GM23338 (cell line): ENCODE measurements at regions not wholly inside any gene's neighbourhood (a gene's known extent, or its start where the extent isn't known, plus 50 kb on each side); places are given as distances from the start of the nearest gene placed in this dataset.

ENCODE experiments used
- ATAC-seq: fragments of 200-7000 bp; cut with Tn5 transposase; 3 replicates; pipeline ENCODE4 v1.9.1; 2020
- DNase-seq: peaks from one replicate; pipeline ENCODE4 v3.0.0-alpha.2; 2015; ENCODE audit warnings: low spot score
- H2AFZ ChIP-seq: fragments of 200-600 bp; sonication (generic); 2 replicates; pipeline ENCODE4 v1.8.0; 2016; ENCODE audit warnings: antibody characterized with exemption, mild to moderate bottlenecking, moderate library complexity
- H3F3A ChIP-seq: fragments of 200-600 bp; sonication (generic); replicated peaks from 2 replicates; pipeline ENCODE4 v1.8.0; 2017; ENCODE audit warnings: antibody characterized with exemption, mixed run types, low read depth
- H3K27ac ChIP-seq: fragments of 200-600 bp; sonication (generic); 2 replicates; pipeline ENCODE4 v1.6.1; 2016; ENCODE audit warnings: low read depth
- H3K27me3 ChIP-seq: fragments of 200-600 bp; sonication (generic); 2 replicates; pipeline ENCODE4 v1.8.0; 2016; ENCODE audit warnings: mild to moderate bottlenecking, mixed run types, moderate library complexity; ENCODE audit not compliant: insufficient read depth
- H3K36me3 ChIP-seq: fragments of 200-600 bp; sonication (generic); 2 replicates; pipeline ENCODE4 v1.8.0; 2016; ENCODE audit warnings: mild to moderate bottlenecking; ENCODE audit not compliant: insufficient read depth
- H3K4me1 ChIP-seq: fragments of 200-600 bp; sonication (generic); 2 replicates; pipeline ENCODE4 v1.8.0; 2016; ENCODE audit warnings: mild to moderate bottlenecking, moderate library complexity; ENCODE audit not compliant: insufficient read depth
- H3K4me2 ChIP-seq: fragments of 200-600 bp; sonication (generic); 2 replicates; pipeline ENCODE4 v1.7.1; 2017; ENCODE audit warnings: mixed run types
- H3K4me3 ChIP-seq: fragments of 200-600 bp; sonication (generic); 2 replicates; pipeline ENCODE4 v1.6.1; 2016; ENCODE audit warnings: mixed run types
- H3K79me2 ChIP-seq: fragments of 200-600 bp; sonication (generic); replicated peaks from 2 replicates; pipeline ENCODE4 v1.8.0; 2017; ENCODE audit warnings: mild to moderate bottlenecking; ENCODE audit not compliant: insufficient read depth
- H3K9me2 ChIP-seq: fragments of 200-600 bp; sonication (generic); 2 replicates; pipeline ENCODE4 v1.8.0; 2017; ENCODE audit not compliant: insufficient read depth
- H4K20me1 ChIP-seq: fragments of 200-600 bp; sonication (generic); replicated peaks from 2 replicates; pipeline ENCODE4 v1.8.0; 2017; ENCODE audit warnings: mild to moderate bottlenecking; ENCODE audit not compliant: insufficient read depth
- H3K27ac Mint-ChIP-seq: 2 replicates; pipeline ENCODE4 v1.8.0; 2020; ENCODE audit warnings: inconsistent platforms, mild to moderate bottlenecking, moderate library complexity, mixed read lengths
- H3K27me3 Mint-ChIP-seq: 3 replicates; pipeline ENCODE4 v1.8.0; 2022; ENCODE audit warnings: low read depth, mild to moderate bottlenecking, moderate library complexity, mixed read lengths, inconsistent platforms; ENCODE audit not compliant: insufficient read depth, poor library complexity
- H3K36me3 Mint-ChIP-seq: 3 replicates; pipeline ENCODE4 v1.8.0; 2021; ENCODE audit warnings: low read depth, mild to moderate bottlenecking, inconsistent platforms, moderate library complexity, mixed read lengths
- H3K4me1 Mint-ChIP-seq: 3 replicates; pipeline ENCODE4 v1.8.0; 2020; ENCODE audit warnings: mild to moderate bottlenecking, inconsistent platforms, mixed read lengths
- H3K4me3 Mint-ChIP-seq: 3 replicates; pipeline ENCODE4 v1.8.0; 2021; ENCODE audit warnings: moderate library complexity, mild to moderate bottlenecking, inconsistent platforms, mixed read lengths
- H3K9me3 Mint-ChIP-seq: 3 replicates; pipeline ENCODE4 v1.8.0; 2020; ENCODE audit warnings: moderate library complexity, mild to moderate bottlenecking, inconsistent platforms, mixed read lengths
- CREB1 ChIP-seq: fragments of 250-450 bp; sonication (Bioruptor Pico); IDR thresholded peaks from 2 replicates; pipeline ENCODE4 v1.5.0; 2020; ENCODE audit warnings: low read depth, mild to moderate bottlenecking, moderate library complexity
- CTCF ChIP-seq, 2 experiments: fragments of 200-600 bp in 1 of 2; sonication (generic) in 1 of 2; conservative IDR thresholded peaks; 2 replicates each; pipeline versions ENCODE4 v1.5.1 to v1.6.1; 2016 to 2017; ENCODE audit warnings: antibody characterized with exemption in 2 of 2, low read depth in 2 of 2, mild to moderate bottlenecking in 2 of 2, moderate library complexity in 1 of 2
- EZH2 ChIP-seq: fragments of 200-600 bp; sonication (generic); IDR thresholded peaks from one replicate; pipeline ENCODE4 v1.8.0; 2017; ENCODE audit warnings: antibody characterized with exemption, mild to moderate bottlenecking, low read depth; ENCODE audit not compliant: unreplicated experiment
- EZH2phosphoT487 ChIP-seq: fragments of 200-600 bp; sonication (generic); IDR thresholded peaks from one replicate; pipeline ENCODE4 v1.8.1; 2018; ENCODE audit warnings: antibody characterized with exemption; ENCODE audit not compliant: unreplicated experiment
- JUNB ChIP-seq: IDR thresholded peaks from one replicate; pipeline ENCODE4 v1.6.1; 2016; ENCODE audit warnings: antibody characterized with exemption; ENCODE audit not compliant: unreplicated experiment
- NANOG ChIP-seq: IDR thresholded peaks from 2 replicates; pipeline ENCODE4 v1.6.1; 2016; ENCODE audit warnings: antibody characterized with exemption, borderline replicate concordance
- POLR2AphosphoS5 ChIP-seq: IDR thresholded peaks from 2 replicates; pipeline ENCODE4 v1.6.1; 2016; ENCODE audit warnings: antibody characterized with exemption, low read depth
- REST ChIP-seq: IDR thresholded peaks from one replicate; pipeline ENCODE4 v1.6.1; 2018; ENCODE audit warnings: antibody characterized with exemption; ENCODE audit not compliant: unreplicated experiment
- STAT1 ChIP-seq: IDR thresholded peaks from one replicate; pipeline ENCODE4 v1.6.1; 2016; ENCODE audit warnings: antibody characterized with exemption; ENCODE audit not compliant: unreplicated experiment
- ZNF114 ChIP-seq: fragments of 250-450 bp; sonication (Bioruptor Pico); IDR thresholded peaks from 2 replicates; pipeline ENCODE4 v1.5.0; 2020; ENCODE audit warnings: mild to moderate bottlenecking, moderate library complexity
- ZNF331 ChIP-seq: fragments of 250-450 bp; sonication (Bioruptor Pico); IDR thresholded peaks from 2 replicates; pipeline ENCODE4 v1.5.0; 2020; ENCODE audit warnings: low read depth, mild to moderate bottlenecking, moderate library complexity
- TF ChIP-seq, protein P1 (sequence below): fragments of 250-450 bp; sonication (Bioruptor Pico); IDR thresholded peaks from 2 replicates; pipeline ENCODE4 v1.5.0; 2020; ENCODE audit warnings: mild to moderate bottlenecking, moderate library complexity
- TF ChIP-seq, protein P2 (sequence below): IDR thresholded peaks from 2 replicates; pipeline ENCODE4 v1.6.1; 2016; ENCODE audit warnings: antibody characterized with exemption

- peaks cover 25% of the 10 kb centered on the region for H3K4me1 ChIP-seq
- Mint-ChIP-seq H3K27me3 (no peaks in the 10 kb centered on the region), H3K9me3 (no peaks in the 10 kb centered on the region), H3K4me3 (no peak overlapping the region), H3K4me1 (peaks cover 34% of the 10 kb centered on the region), H3K36me3 (no peaks in the 10 kb centered on the region), H3K27ac (no peak overlapping the region)
- no peaks in the 10 kb centered on the region for H3K27me3 ChIP-seq
- 0 out of 2 replicates have a peak, but pooled peaks cover 6% of the 10 kb centered on the region for H3K9me2 ChIP-seq
- H3K4me2 ChIP-seq = no peak overlapping the region
- no peaks in the 10 kb centered on the region for H4K20me1 ChIP-seq
- no peak for TF ChIP-seq STAT1
- no peak for TF ChIP-seq ZNF114 (CRISPR knock-in tag)
- TF ChIP-seq, protein P1, sequence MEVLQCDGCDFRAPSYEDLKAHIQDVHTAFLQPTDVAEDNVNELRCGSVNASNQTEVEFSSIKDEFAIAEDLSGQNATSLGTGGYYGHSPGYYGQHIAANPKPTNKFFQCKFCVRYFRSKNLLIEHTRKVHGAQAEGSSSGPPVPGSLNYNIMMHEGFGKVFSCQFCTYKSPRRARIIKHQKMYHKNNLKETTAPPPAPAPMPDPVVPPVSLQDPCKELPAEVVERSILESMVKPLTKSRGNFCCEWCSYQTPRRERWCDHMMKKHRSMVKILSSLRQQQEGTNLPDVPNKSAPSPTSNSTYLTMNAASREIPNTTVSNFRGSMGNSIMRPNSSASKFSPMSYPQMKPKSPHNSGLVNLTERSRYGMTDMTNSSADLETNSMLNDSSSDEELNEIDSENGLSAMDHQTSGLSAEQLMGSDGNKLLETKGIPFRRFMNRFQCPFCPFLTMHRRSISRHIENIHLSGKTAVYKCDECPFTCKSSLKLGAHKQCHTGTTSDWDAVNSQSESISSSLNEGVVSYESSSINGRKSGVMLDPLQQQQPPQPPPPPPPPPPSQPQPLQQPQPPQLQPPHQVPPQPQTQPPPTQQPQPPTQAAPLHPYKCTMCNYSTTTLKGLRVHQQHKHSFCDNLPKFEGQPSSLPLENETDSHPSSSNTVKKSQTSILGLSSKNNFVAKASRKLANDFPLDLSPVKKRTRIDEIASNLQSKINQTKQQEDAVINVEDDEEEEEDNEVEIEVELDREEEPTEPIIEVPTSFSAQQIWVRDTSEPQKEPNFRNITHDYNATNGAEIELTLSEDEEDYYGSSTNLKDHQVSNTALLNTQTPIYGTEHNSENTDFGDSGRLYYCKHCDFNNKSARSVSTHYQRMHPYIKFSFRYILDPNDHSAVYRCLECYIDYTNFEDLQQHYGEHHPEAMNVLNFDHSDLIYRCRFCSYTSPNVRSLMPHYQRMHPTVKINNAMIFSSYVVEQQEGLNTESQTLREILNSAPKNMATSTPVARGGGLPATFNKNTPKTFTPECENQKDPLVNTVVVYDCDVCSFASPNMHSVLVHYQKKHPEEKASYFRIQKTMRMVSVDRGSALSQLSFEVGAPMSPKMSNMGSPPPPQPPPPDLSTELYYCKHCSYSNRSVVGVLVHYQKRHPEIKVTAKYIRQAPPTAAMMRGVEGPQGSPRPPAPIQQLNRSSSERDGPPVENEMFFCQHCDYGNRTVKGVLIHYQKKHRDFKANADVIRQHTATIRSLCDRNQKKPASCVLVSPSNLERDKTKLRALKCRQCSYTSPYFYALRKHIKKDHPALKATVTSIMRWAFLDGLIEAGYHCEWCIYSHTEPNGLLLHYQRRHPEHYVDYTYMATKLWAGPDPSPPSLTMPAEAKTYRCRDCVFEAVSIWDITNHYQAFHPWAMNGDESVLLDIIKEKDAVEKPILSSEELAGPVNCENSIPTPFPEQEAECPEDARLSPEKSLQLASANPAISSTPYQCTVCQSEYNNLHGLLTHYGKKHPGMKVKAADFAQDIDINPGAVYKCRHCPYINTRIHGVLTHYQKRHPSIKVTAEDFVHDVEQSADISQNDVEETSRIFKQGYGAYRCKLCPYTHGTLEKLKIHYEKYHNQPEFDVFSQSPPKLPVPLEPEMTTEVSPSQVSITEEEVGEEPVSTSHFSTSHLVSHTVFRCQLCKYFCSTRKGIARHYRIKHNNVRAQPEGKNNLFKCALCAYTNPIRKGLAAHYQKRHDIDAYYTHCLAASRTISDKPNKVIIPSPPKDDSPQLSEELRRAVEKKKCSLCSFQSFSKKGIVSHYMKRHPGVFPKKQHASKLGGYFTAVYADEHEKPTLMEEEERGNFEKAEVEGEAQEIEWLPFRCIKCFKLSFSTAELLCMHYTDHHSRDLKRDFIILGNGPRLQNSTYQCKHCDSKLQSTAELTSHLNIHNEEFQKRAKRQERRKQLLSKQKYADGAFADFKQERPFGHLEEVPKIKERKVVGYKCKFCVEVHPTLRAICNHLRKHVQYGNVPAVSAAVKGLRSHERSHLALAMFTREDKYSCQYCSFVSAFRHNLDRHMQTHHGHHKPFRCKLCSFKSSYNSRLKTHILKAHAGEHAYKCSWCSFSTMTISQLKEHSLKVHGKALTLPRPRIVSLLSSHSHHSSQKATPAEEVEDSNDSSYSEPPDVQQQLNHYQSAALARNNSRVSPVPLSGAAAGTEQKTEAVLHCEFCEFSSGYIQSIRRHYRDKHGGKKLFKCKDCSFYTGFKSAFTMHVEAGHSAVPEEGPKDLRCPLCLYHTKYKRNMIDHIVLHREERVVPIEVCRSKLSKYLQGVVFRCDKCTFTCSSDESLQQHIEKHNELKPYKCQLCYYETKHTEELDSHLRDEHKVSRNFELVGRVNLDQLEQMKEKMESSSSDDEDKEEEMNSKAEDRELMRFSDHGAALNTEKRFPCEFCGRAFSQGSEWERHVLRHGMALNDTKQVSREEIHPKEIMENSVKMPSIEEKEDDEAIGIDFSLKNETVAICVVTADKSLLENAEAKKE (CRISPR knock-in tag) = no peak
- TF ChIP-seq EZH2phosphoT487 = no peak
- no peak for TF ChIP-seq CREB1 (CRISPR knock-in tag)
- TF ChIP-seq EZH2 = no peak
- no peak for TF ChIP-seq ZNF331 (CRISPR knock-in tag)
- TF ChIP-seq POLR2AphosphoS5 = no peak
- no peak for TF ChIP-seq JUNB
- TF ChIP-seq, protein P2, sequence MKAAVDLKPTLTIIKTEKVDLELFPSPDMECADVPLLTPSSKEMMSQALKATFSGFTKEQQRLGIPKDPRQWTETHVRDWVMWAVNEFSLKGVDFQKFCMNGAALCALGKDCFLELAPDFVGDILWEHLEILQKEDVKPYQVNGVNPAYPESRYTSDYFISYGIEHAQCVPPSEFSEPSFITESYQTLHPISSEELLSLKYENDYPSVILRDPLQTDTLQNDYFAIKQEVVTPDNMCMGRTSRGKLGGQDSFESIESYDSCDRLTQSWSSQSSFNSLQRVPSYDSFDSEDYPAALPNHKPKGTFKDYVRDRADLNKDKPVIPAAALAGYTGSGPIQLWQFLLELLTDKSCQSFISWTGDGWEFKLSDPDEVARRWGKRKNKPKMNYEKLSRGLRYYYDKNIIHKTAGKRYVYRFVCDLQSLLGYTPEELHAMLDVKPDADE = no peak
- TF ChIP-seq CTCF (conservative IDR thresholded peaks at IDR 0.05; ENCODE audit: low read depth in 2 of 2) = no peak
- no peak for TF ChIP-seq NANOG
- TF ChIP-seq REST = no peak
- no peaks in the 10 kb centered on the region for H3K79me2 ChIP-seq
- no peaks in the 10 kb centered on the region for H3F3A ChIP-seq
- no peak overlapping the region for H3K27ac ChIP-seq
- ATAC-seq (no peak), DNase-seq (no peak)
- H3K4me3 ChIP-seq = no peak overlapping the region
- H3K36me3 ChIP-seq = no peaks in the 10 kb centered on the region
- no peak overlapping the region for H2AFZ ChIP-seq
Measured at GRCh38 chr12:67919406-67919805, 69.8 kb upstream of the IFNG-AS1 start.
